IPS-20b (cell line): ENCODE measurements at regions not wholly inside any gene's neighbourhood (a gene's known extent, or its start where the extent isn't known, plus 50 kb on each side); places are given as distances from the start of the nearest gene placed in this dataset.

Experiments
- H3K27ac ChIP-seq: one replicate; pipeline ENCODE4 v1.5.1; 2013; ENCODE audit warnings: low read length
- H3K27me3 ChIP-seq: 2 replicates; pipeline ENCODE4 v1.6.1; 2013; ENCODE audit warnings: mild to moderate bottlenecking, low read length, inconsistent platforms; ENCODE audit not compliant: insufficient read depth
- H3K36me3 ChIP-seq: 2 replicates; pipeline ENCODE4 v1.6.1; 2013; ENCODE audit warnings: low read depth, mild to moderate bottlenecking, inconsistent platforms, low read length, moderate library complexity; ENCODE audit not compliant: insufficient read depth
- H3K4me1 ChIP-seq: 2 replicates; pipeline ENCODE4 v1.6.1; 2013; ENCODE audit warnings: mild to moderate bottlenecking, control low read depth, inconsistent platforms, low read length, moderate library complexity; ENCODE audit not compliant: insufficient read depth
- H3K4me3 ChIP-seq: 2 replicates; pipeline ENCODE4 v1.5.1; 2013; ENCODE audit warnings: mild to moderate bottlenecking, low read length, inconsistent platforms
- H3K9ac ChIP-seq: 2 replicates; pipeline ENCODE4 v1.6.1; 2013; ENCODE audit warnings: low read depth, mild to moderate bottlenecking, inconsistent platforms, low read length, moderate library complexity
- H3K9me3 ChIP-seq: 2 replicates; pipeline ENCODE4 v1.6.1; 2013; ENCODE audit warnings: mild to moderate bottlenecking, low read depth, low read length, inconsistent platforms; ENCODE audit not compliant: insufficient read depth

GRCh38 chr5:152978141-152978835, 512.2 kb upstream of the GRIA1 start:
- Histone ChIP-seq H3K27me3 (no peaks in the 10 kb centered on the region), H3K4me1 (no peaks in the 10 kb centered on the region), H3K9ac (no peak overlapping the region), H3K27ac (no peak overlapping the region), H3K36me3 (no peaks in the 10 kb centered on the region), H3K4me3 (no peak overlapping the region), H3K9me3 (peaks cover 12% of the 10 kb centered on the region)

DNA sequence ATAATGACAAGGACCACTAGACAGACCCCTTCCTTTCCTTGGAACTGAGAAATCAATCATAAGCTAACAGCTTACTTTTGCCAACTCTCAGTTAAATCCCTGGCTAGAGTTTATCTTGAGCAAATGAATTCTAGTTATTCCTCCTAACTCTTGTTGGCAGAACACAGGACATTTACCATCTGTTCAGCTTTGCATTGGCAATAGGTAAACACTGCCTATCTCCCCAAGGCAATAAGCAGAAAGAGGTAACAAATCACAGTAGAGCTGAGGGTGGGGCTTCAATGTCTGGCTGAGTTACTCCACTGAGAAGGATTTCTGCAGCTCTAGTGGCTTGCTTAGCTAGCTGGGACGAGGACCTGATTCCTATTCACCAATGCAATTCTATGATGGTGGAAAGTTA, 503.3 kb upstream of the GRIA1 start:
- H3K36me3 ChIP-seq: no peaks in the 10 kb centered on the region
- no peaks in the 10 kb centered on the region for H3K27me3 ChIP-seq
- no peak overlapping the region for H3K27ac ChIP-seq
- no peak overlapping the region for H3K9ac ChIP-seq
- H3K4me3 ChIP-seq: no peak overlapping the region
- no peaks in the 10 kb centered on the region for H3K9me3 ChIP-seq
- H3K4me1 ChIP-seq: no peaks in the 10 kb centered on the region

- Histone ChIP-seq H3K27me3 (no peaks in the 10 kb centered on the region), H3K27ac (no peak overlapping the region), H3K9me3 (no peaks in the 10 kb centered on the region), H3K9ac (no peak overlapping the region), H3K4me1 (peaks cover 4% of the 10 kb centered on the region; the same call in 1 of the 2 replicates), H3K4me3 (no peak overlapping the region), H3K36me3 (no peaks in the 10 kb centered on the region)
These were observed 500.3 kb upstream of the GRIA1 start for GRCh38 chr5:152990217-152990616.

- Histone ChIP-seq H3K27me3 (no peaks in the 10 kb centered on the region), H3K4me1 (peaks cover 4% of the 10 kb centered on the region; the same call in 1 of the 2 replicates), H3K9ac (no peak overlapping the region), H3K9me3 (no peaks in the 10 kb centered on the region), H3K27ac (no peak overlapping the region), H3K4me3 (no peak overlapping the region), H3K36me3 (no peaks in the 10 kb centered on the region)
These were observed 499.8 kb upstream of the GRIA1 start for GRCh38 chr5:152990649-152991048.

DNA sequence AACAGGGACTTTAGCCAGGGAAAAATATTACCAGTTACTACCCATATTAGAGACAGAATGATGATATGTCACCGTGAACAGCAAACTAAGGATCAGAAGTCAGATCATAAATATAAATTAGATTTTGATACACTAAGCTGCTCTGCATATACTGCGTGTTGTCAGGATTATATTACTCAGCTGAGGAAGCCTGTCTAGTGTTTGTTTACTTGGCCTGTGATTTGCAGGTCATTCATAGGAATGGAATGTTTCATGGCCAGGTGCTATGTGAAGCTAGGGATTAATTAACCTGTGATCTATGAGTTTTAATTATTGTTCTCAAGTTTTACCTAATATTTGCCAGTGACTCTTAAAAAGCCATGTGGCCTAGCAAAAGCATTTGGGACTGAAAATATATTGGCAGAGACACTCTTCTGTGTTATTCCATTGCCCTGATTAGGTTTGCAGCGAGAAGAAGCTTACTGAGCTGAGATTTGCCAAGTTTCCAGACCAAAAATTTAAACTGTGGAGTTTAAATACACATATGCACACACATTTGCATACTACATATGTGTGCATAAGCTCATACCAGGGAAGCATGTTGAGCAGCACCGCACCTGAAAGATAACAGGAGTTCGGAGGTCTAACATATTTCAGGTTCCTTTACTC, 496.3 kb upstream of the GRIA1 start:
- no peak overlapping the region for H3K27ac ChIP-seq
- no peaks in the 10 kb centered on the region for H3K9me3 ChIP-seq
- H3K27me3 ChIP-seq: no peaks in the 10 kb centered on the region
- no peak overlapping the region for H3K4me3 ChIP-seq
- H3K4me1 ChIP-seq: peaks cover 4% of the 10 kb centered on the region; the same call in 1 of the 2 replicates
- H3K36me3 ChIP-seq: no peaks in the 10 kb centered on the region
- H3K9ac ChIP-seq: no peak overlapping the region

GRCh38 chr5:152995214-152995725, 495.2 kb upstream of the GRIA1 start:
- no peaks in the 10 kb centered on the region for H3K36me3 ChIP-seq
- H3K9ac ChIP-seq: no peak overlapping the region
- H3K27ac ChIP-seq: no peak overlapping the region
- peaks cover 4% of the 10 kb centered on the region; the same call in 1 of the 2 replicates for H3K4me1 ChIP-seq
- no peaks in the 10 kb centered on the region for H3K9me3 ChIP-seq
- H3K27me3 ChIP-seq: no peaks in the 10 kb centered on the region
- H3K4me3 ChIP-seq: no peak overlapping the region

DNA sequence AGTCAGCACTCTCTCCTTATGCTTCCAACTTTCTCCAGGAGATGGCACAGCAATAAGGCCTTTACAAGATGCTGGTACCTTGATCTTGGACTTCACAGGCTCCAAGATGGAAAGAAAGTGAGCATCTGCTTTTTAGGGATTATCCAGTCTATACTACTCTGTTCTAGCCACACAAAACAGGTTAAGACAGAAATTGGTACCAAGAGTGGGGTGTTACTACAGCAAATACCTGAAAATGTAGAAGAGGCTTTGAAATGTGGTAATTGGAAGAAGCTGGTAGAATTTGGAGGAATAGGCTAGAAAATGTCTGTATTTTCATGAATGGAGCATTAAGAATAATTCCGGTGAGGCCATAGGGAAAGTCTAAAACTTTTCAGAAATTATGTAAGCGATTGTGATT, 484.8 kb upstream of the GRIA1 start:
- no peaks in the 10 kb centered on the region for H3K36me3 ChIP-seq
- no peak overlapping the region for H3K4me3 ChIP-seq
- no peaks in the 10 kb centered on the region for H3K27me3 ChIP-seq
- peaks cover 12% of the 10 kb centered on the region for H3K9me3 ChIP-seq
- no peaks in the 10 kb centered on the region for H3K4me1 ChIP-seq
- no peak overlapping the region for H3K9ac ChIP-seq
- H3K27ac ChIP-seq: no peak overlapping the region

- no peaks in the 10 kb centered on the region for H3K36me3 ChIP-seq
- no peaks in the 10 kb centered on the region for H3K27me3 ChIP-seq
- peaks cover 12% of the 10 kb centered on the region for H3K9me3 ChIP-seq
- no peak overlapping the region for H3K27ac ChIP-seq
- H3K9ac ChIP-seq: no peak overlapping the region
- no peak overlapping the region for H3K4me3 ChIP-seq
- no peaks in the 10 kb centered on the region for H3K4me1 ChIP-seq
These were observed 483.8 kb upstream of the GRIA1 start for GRCh38 chr5:153006681-153007080.

- H3K27me3 ChIP-seq: no peaks in the 10 kb centered on the region
- H3K4me3 ChIP-seq: no peak overlapping the region
- H3K9ac ChIP-seq: no peak overlapping the region
- no peaks in the 10 kb centered on the region for H3K36me3 ChIP-seq
- no peaks in the 10 kb centered on the region for H3K4me1 ChIP-seq
- no peaks in the 10 kb centered on the region for H3K9me3 ChIP-seq
- no peak overlapping the region for H3K27ac ChIP-seq
These were observed 476.3 kb upstream of the GRIA1 start for GRCh38 chr5:153014194-153014593.

DNA sequence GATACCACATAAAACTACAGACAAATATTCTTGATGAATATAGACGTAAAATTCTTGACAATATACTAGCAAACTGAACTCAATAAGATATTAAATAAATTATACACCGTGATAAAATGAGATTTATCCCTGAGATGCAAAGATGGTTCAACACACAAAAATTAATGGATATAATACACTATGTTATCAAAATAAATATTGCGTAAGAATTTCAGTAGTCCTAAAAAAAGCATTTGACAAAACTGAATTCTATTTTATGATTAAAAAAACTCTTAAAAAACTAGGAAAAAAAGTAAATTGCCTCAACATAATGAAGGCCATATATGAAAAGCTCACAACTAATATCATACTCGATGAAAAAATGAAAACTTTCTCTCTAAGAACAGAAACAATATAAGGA, 472.3 kb upstream of the GRIA1 start:
- Histone ChIP-seq H3K4me1 (no peaks in the 10 kb centered on the region), H3K27ac (no peak overlapping the region), H3K27me3 (no peaks in the 10 kb centered on the region), H3K9me3 (peaks cover 3% of the 10 kb centered on the region; the same call in 1 of the 2 replicates), H3K9ac (no peak overlapping the region), H3K4me3 (no peak overlapping the region), H3K36me3 (no peaks in the 10 kb centered on the region)

- Histone ChIP-seq H3K4me1 (no peaks in the 10 kb centered on the region; the same call in 1 of the 2 replicates), H3K27ac (no peak overlapping the region), H3K27me3 (no peaks in the 10 kb centered on the region), H3K9ac (no peak overlapping the region), H3K9me3 (0 out of 2 replicates have a peak, but pooled peaks cover 3% of the 10 kb centered on the region), H3K4me3 (no peak overlapping the region), H3K36me3 (no peaks in the 10 kb centered on the region)
These were observed 459.4 kb upstream of the GRIA1 start for GRCh38 chr5:153030755-153031725.
